ENCODE measurements at regions not wholly inside any gene's neighbourhood (a gene's known extent, or its start where the extent isn't known, plus 50 kb on each side); places are given as distances from the start of the nearest gene placed in this dataset.

GRCh38 chr12:43169115-43169681 is 382.8 kb downstream of the ADAMTS20 start:
- H3K27ac ChIP-seq (ENCODE audit: low read length): no peak overlapping the region
- TF ChIP-seq EZH2 (IDR thresholded peaks at IDR 0.05; ENCODE audit: borderline replicate concordance, insufficient read depth, low read length, poor library complexity, severe bottlenecking) (no peak), REST (IDR thresholded peaks at IDR 0.05; ENCODE audit: borderline replicate concordance) (no peak), EP300 (conservative IDR thresholded peaks at IDR 0.05; ENCODE audit: poor library complexity, severe bottlenecking) (no peak), CTCF (IDR thresholded peaks at IDR 0.05; ENCODE audit: poor library complexity, severe bottlenecking) (no peak), MXI1 (conservative IDR thresholded peaks at IDR 0.05; ENCODE audit: poor library complexity, severe bottlenecking) (no peak), POLR2AphosphoS5 (IDR thresholded peaks at IDR 0.05) (no peak), TAF1 (IDR thresholded peaks at IDR 0.05; ENCODE audit: low read depth) (no peak), RAD21 (conservative IDR thresholded peaks at IDR 0.05) (no peak), SMC3 (conservative IDR thresholded peaks at IDR 0.05; ENCODE audit: poor library complexity) (no peak)
- no peaks in the 10 kb centered on the region for H3K9me2 ChIP-seq (ENCODE audit: insufficient read depth, low read length)
- no peaks in the 10 kb centered on the region for H3F3A ChIP-seq (ENCODE audit: insufficient read depth, low read length, poor library complexity, severe bottlenecking)
- no peaks in the 10 kb centered on the region for H3K36me3 ChIP-seq (ENCODE audit: insufficient read depth, low read length)
- H3K79me2 ChIP-seq (replicated peaks; ENCODE audit: insufficient read depth, low read length): no peaks in the 10 kb centered on the region
- no peak overlapping the region for H3K4me3 ChIP-seq (ENCODE audit: low read length)
- H3K9me3 ChIP-seq (ENCODE audit: low read length): no peaks in the 10 kb centered on the region
- H4K20me1 ChIP-seq (ENCODE audit: insufficient read depth): no peaks in the 10 kb centered on the region
- H2AFZ ChIP-seq (ENCODE audit: low read depth, low read length): no peak overlapping the region
- no peaks in the 10 kb centered on the region for H3K27me3 ChIP-seq (ENCODE audit: insufficient read depth, low read depth, low read length)
- no peak overlapping the region for H3K4me2 ChIP-seq (ENCODE audit: low read length)
- H3K9ac ChIP-seq (ENCODE audit: low read length): no peak overlapping the region

- no peaks in the 10 kb centered on the region for H3K9me2 ChIP-seq (ENCODE audit: insufficient read depth, low read length)
Observed at GRCh38 chr12:43167691-43168090, 384.3 kb downstream of the ADAMTS20 start.

GRCh38 chr12:43165351-43165750 is 386.7 kb downstream of the ADAMTS20 start:
- Histone ChIP-seq H3F3A (ENCODE audit: insufficient read depth, low read length, poor library complexity, severe bottlenecking) (no peaks in the 10 kb centered on the region), H3K27ac (ENCODE audit: low read length) (no peak overlapping the region), H4K20me1 (ENCODE audit: insufficient read depth) (no peaks in the 10 kb centered on the region), H3K9me2 (ENCODE audit: insufficient read depth, low read length) (no peaks in the 10 kb centered on the region), H3K4me2 (ENCODE audit: low read length) (no peak overlapping the region), H2AFZ (ENCODE audit: low read depth, low read length) (no peak overlapping the region), H3K79me2 (replicated peaks; ENCODE audit: insufficient read depth, low read length) (no peaks in the 10 kb centered on the region), H3K9ac (ENCODE audit: low read length) (no peak overlapping the region), H3K27me3 (ENCODE audit: insufficient read depth, low read depth, low read length) (no peaks in the 10 kb centered on the region), H3K4me3 (ENCODE audit: low read length) (no peak overlapping the region), H3K9me3 (ENCODE audit: low read length) (no peaks in the 10 kb centered on the region), H3K36me3 (ENCODE audit: insufficient read depth, low read length) (no peaks in the 10 kb centered on the region)
- TF ChIP-seq TAF1 (IDR thresholded peaks at IDR 0.05; ENCODE audit: low read depth) (no peak), CTCF (IDR thresholded peaks at IDR 0.05; ENCODE audit: poor library complexity, severe bottlenecking) (no peak), RAD21 (conservative IDR thresholded peaks at IDR 0.05) (no peak), POLR2AphosphoS5 (IDR thresholded peaks at IDR 0.05) (no peak), SMC3 (conservative IDR thresholded peaks at IDR 0.05; ENCODE audit: poor library complexity) (no peak), REST (IDR thresholded peaks at IDR 0.05; ENCODE audit: borderline replicate concordance) (no peak), MXI1 (conservative IDR thresholded peaks at IDR 0.05; ENCODE audit: poor library complexity, severe bottlenecking) (no peak)

More at GRCh38 chr12:43167691-43168090, 384.3 kb downstream of the ADAMTS20 start:
- H3K4me3 ChIP-seq (ENCODE audit: low read length): no peak overlapping the region
- no peak overlapping the region for H3K9ac ChIP-seq (ENCODE audit: low read length)
- H3K79me2 ChIP-seq (replicated peaks; ENCODE audit: insufficient read depth, low read length): no peaks in the 10 kb centered on the region
- H3K27me3 ChIP-seq (ENCODE audit: insufficient read depth, low read depth, low read length): no peaks in the 10 kb centered on the region
- H4K20me1 ChIP-seq (ENCODE audit: insufficient read depth): no peaks in the 10 kb centered on the region
- H3K9me3 ChIP-seq (ENCODE audit: low read length): no peaks in the 10 kb centered on the region
- no peaks in the 10 kb centered on the region for H3F3A ChIP-seq (ENCODE audit: insufficient read depth, low read length, poor library complexity, severe bottlenecking)
- no peak for TF ChIP-seq POLR2AphosphoS5 (IDR thresholded peaks at IDR 0.05)
- H3K27ac ChIP-seq (ENCODE audit: low read length): no peak overlapping the region
- H3K36me3 ChIP-seq (ENCODE audit: insufficient read depth, low read length): no peaks in the 10 kb centered on the region
- no peak overlapping the region for H3K4me2 ChIP-seq (ENCODE audit: low read length)
- no peak overlapping the region for H2AFZ ChIP-seq (ENCODE audit: low read depth, low read length)
